ENCODE measurements at regions not wholly inside any gene's neighbourhood (a gene's known extent, or its start where the extent isn't known, plus 50 kb on each side); places are given as distances from the start of the nearest gene placed in this dataset.

DNA sequence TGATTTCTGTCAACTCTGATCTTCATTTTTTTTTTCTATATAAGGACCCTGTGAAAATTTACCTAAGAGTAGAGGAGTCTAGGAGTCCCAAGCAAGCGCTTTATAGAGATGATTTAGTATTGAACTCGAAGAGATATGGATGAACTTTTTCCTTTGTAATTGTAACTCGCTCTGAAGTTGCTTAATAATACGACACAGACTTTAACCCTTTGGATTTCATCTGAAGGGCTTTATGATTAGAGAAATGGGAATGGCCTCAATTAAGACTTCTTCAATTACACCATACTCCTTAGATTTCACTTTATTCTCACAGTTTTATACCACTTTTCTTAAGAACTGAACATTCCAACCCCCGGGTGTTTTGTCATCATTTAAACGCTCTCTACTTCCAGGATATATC lies 647.7 kb downstream of the HTR1A start:
- no peak for DNase-seq

DNA sequence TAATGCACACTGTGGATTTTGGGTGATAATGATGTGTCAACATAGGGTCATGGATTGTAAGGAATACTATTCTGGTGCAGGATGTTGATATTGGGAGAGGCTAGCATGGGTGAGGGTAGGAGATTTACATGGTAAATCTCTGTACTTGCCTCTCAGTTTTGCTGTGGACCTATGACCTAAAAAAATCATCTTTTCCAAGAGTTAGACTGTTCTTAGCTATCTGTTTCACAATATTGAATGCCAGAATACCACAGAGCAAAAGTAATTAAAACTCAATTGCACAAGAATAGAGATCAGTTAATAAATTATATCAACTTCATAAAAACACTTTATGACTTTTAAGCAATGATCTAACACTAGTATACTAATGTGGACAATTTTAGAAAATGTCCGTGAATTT lies 651.6 kb downstream of the HTR1A start:
- DNase-seq = no peak

- DNase-seq = no peak
These were observed 655.3 kb downstream of the HTR1A start for GRCh38 chr5:63306909-63307308.

GRCh38 chr5:63293317-63293716 lies 668.9 kb downstream of the HTR1A start:
- no peak for DNase-seq

GRCh38 chr5:63286724-63287123 lies 675.5 kb downstream of the HTR1A start:
- DNase-seq = no peak

DNA sequence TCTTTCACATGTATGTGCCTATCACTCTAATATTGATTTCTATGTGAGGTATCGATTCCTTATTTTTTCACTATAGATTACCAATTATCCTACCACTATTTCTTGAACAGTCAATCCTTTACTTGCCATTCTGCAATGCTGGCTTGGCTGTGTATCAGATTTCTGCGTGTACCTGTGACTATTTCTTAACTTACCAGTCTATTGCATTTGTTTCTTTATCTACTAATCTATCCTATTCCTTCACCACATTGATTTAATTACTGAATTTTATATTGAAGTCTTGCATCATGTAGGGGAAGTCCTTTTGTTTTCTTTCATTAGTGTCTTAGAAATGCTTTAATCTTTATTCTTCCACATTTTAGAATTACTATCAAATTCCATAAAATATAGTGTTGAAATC lies 684.8 kb downstream of the LRRC70 start:
- DNase-seq = no peak

- DNase-seq = no peak
These were observed 683.8 kb downstream of the LRRC70 start for GRCh38 chr5:63262185-63262981.

- DNase-seq = no peak
These were observed 683.1 kb downstream of the LRRC70 start for GRCh38 chr5:63261695-63262094.

GRCh38 chr5:63255594-63255993 lies 677.0 kb downstream of the LRRC70 start:
- DNase-seq = no peak

- DNase-seq = no peak
These were observed 672.3 kb downstream of the LRRC70 start for GRCh38 chr5:63250939-63251338.

- no peak for DNase-seq
These were observed 671.3 kb downstream of the LRRC70 start for GRCh38 chr5:63249960-63250359.

DNA sequence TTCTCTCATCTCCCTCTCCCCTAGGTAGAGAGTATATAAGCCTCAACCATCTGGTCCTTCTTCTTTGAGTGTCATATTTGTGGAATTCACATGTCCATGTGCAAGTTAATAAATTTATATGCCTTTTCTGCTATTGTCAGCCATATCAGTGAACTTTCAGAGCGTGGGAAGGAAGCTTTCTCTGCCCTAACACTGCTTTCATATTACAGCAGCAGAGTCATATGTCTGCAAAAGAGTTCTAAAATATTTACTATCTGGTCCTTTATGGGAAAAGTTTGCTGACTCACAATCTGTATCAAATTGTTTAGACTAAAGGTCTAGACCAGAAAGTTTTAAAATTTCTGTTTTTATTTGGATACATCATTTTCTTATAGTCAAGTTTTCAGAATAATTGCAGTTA lies 669.0 kb downstream of the LRRC70 start:
- DNase-seq = no peak

GRCh38 chr5:63245271-63245670 lies 666.7 kb downstream of the LRRC70 start:
- no peak for DNase-seq

DNA sequence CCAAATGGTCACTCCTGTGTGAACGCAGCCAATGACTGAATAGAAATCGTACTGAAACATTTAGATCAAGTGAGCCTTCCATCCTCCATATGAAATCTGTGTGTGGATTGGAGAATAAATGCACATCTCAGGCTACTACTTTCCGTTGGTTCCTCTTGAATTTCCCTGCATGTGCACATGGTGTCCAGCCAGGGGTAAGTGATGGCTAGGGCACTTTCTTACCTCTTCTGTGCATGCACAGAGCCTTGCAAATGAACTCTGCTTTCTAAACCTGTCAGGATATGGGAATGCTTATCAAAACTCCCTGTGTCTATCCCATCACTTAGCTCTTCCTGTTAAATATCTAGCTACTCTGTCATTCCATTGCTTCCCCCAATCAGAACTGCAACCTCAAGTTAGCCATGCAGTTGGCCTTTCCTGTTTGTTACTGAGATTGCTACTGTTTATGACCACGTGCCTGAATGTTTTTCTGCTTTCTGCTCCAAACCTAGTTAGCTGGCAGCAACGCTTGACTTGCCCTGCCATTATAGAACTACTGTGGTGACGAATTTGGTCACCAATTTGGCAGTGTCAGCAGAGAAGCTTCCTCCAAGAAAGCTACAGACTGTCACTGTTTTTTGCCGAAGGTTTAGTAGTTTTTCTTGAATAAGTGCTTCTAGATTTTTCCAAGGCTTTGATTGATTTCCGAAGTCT lies 661.6 kb downstream of the LRRC70 start:
- peak; percentile 71 for DNase-seq

DNA sequence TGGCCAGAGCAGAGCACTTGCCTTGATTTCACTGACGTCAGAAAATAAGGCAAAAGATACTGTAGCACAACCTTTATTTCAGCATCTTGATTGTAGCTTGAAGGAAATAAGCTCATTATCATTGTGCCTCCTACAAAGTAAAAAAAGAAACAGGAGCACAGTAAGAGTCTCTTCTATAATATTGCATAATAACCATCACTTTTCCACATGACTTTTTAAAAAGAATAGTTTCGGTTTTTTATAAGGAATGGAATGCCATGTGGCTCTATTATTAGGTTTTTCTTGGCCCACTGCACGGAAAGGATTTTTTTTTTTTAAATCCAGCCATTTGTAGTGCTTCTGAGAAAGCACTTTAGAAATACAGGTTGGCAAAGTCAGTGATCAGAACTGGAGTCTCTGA lies 655.3 kb downstream of the LRRC70 start:
- DNase-seq = no peak

DNA sequence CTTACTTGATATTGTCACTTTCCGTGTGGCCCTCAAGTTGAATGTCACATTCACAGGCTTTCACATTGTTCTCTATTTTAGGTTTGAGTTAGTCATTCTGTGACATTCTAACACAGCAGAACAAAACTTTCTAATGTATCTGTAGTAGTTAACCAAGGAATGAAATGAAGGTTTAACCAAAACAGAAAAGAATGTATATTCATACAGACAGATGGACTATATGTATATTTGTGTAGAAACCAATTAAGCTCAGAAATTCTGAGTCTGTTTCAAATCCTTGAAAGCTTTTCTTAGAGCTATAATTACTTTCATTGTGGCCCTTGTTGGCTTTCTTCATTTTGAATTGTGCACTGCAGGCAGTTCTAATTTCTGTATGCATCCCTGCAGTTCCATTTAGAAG lies 654.7 kb downstream of the LRRC70 start:
- DNase-seq = no peak

DNA sequence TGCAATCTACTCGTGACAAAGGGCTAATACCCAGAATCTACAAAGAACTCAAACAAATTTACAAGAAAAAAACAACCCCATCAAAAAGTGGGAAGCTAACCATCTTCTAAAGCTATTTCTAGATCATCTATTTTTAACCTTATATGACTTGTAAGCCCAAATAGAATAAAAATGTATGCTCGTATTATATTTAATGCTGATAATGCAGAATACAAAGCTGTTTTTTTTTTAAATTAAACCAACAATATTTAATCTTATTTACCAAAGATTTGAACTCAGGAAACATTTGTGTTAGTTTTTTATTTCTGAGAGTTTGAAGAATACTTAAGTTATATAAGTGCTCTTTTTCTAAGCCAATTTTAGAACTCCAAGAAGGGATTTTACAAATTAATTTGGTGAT lies 652.1 kb downstream of the LRRC70 start:
- no peak for DNase-seq

DNA sequence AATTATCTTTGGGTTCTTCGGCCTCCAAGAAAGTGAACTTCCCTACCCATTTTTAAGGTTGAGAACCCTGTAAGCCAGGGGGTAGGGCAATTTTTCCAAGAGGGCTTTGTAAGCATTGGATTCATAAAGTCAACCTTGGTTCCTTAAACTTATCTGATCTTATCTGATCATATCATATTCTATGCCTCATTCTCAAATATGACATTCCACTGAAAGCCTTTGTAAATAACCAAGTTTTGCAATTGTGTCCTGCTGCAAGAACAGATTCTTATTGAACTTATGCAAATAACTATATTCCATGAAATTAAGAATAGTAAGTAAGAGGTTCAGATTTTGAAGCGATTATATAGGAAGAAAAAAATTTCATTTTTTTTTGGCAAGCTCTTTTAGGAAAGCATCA lies 649.5 kb downstream of the LRRC70 start:
- DNase-seq = no peak

- no peak for DNase-seq
These were observed 641.6 kb downstream of the LRRC70 start for GRCh38 chr5:63220244-63220643.

- no peak for DNase-seq
These were observed 638.8 kb downstream of the LRRC70 start for GRCh38 chr5:63217422-63217821.

GRCh38 chr5:63213256-63213655 lies 634.6 kb downstream of the LRRC70 start:
- no peak for DNase-seq

DNA sequence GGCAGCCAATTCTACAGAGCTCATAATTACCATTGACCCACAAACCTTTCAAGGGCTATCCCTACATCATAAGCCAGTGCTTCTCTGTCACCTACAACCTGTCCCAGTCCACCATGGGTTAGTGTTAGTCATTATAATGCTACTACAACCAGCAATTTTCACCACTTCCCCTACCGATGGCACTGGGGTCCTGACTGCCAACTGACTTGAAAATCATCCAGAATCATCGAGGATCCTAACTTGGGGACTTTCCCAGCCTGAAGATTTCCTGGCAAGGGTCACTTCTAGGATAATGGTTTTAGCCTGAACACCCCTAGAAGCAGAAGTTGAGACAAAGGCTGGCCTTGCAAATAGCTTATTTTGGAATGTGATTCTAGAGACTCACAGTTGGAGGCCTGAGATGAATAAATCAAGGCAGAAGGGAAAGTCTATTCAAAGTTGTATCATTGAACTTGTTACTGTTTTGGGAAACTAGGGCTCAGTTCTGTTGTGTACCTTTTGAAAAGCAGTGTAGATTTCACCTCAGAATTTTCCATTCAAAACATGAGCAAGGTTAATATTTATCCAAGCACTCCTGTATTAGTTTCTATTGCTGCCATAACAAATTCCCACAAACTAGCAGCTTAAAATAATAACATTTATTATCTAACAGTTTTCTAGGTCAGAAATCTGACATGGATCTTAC lies 633.0 kb downstream of the LRRC70 start:
- no peak for DNase-seq

DNA sequence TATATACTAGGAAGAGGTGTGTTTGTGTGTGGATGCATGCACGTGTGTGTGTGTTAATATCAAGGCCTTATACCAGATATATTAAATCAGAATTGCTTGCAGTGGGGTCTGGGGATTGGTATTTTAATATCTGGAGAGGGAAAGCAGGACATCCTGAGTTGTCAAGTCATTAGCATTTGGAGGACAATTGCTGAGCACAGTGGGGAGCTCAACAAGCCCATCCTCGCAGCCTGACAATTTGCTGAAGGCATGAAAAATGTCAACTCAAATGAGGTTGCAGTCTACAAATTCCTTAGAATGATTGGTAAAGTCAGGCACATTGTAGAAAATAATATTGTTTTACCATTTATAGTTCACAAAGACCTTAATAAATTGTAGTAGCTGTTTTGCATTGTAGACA lies 627.4 kb downstream of the LRRC70 start:
- DNase-seq = no peak

- no peak for DNase-seq
These were observed 623.1 kb downstream of the LRRC70 start for GRCh38 chr5:63201738-63202137.
